ENCODE measurements at regions not wholly inside any gene's neighbourhood (a gene's known extent, or its start where the extent isn't known, plus 50 kb on each side); places are given as distances from the start of the nearest gene placed in this dataset.

DNA sequence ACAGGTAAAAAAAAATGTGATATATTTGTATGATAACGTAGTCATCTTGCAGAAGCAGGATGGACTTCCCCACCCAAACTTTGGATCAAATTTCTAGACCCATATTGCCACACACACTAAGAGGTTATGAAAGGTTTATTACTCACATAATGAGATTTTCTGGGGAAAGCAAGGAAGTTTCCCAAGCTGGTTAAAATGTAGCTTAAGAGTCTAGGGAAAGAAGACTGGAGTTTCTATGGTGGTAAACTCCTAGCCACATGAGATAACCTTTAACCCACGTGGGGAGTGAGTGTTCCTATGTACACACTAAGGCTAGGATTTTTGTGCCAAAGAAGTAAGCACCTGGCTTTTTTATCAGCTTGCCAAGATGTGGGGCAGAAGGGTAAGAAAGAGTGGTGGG is 335.7 kb upstream of the UBE2E3 start:
- TF ChIP-seq, protein P1, sequence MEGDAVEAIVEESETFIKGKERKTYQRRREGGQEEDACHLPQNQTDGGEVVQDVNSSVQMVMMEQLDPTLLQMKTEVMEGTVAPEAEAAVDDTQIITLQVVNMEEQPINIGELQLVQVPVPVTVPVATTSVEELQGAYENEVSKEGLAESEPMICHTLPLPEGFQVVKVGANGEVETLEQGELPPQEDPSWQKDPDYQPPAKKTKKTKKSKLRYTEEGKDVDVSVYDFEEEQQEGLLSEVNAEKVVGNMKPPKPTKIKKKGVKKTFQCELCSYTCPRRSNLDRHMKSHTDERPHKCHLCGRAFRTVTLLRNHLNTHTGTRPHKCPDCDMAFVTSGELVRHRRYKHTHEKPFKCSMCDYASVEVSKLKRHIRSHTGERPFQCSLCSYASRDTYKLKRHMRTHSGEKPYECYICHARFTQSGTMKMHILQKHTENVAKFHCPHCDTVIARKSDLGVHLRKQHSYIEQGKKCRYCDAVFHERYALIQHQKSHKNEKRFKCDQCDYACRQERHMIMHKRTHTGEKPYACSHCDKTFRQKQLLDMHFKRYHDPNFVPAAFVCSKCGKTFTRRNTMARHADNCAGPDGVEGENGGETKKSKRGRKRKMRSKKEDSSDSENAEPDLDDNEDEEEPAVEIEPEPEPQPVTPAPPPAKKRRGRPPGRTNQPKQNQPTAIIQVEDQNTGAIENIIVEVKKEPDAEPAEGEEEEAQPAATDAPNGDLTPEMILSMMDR (IDR thresholded peaks at IDR 0.05 in 8 of 11, conservative IDR thresholded peaks at IDR 0.05 in 3 of 11) = no peak
- no peak for TF ChIP-seq POLR2AphosphoS5 (IDR thresholded peaks at IDR 0.05)

Data from spleen (tissue), 7 donors.